IPS-18c (cell line): ENCODE measurements at regions not wholly inside any gene's neighbourhood (a gene's known extent, or its start where the extent isn't known, plus 50 kb on each side); places are given as distances from the start of the nearest gene placed in this dataset.

Experiments used
- H3K4me3 ChIP-seq: 2 replicates; pipeline ENCODE4 v1.7.0; 2013; ENCODE audit warnings: low read depth, mild to moderate bottlenecking, low read length, moderate library complexity; ENCODE audit not compliant: insufficient read depth
- H3K9me3 ChIP-seq: one replicate; pipeline ENCODE4 v1.6.1; 2013; ENCODE audit warnings: mild to moderate bottlenecking, low read length, moderate library complexity; ENCODE audit not compliant: control insufficient read depth, insufficient read depth

- no peaks in the 10 kb centered on the region for H3K9me3 ChIP-seq
Measured at GRCh38 chr2:147365622-147366021, 479.2 kb upstream of the ACVR2A start.

GRCh38 chr2:147364597-147364996 lies 480.2 kb upstream of the ACVR2A start:
- Histone ChIP-seq H3K4me3 (no peak overlapping the region), H3K9me3 (no peaks in the 10 kb centered on the region)

More at GRCh38 chr2:147365622-147366021, 479.2 kb upstream of the ACVR2A start:
- H3K4me3 ChIP-seq, result no peak overlapping the region

- H3K4me3 ChIP-seq, result no peak overlapping the region
- no peaks in the 10 kb centered on the region for H3K9me3 ChIP-seq
Measured at GRCh38 chr2:147363181-147363580, 481.6 kb upstream of the ACVR2A start.

GRCh38 chr2:147358375-147358774 lies 486.5 kb upstream of the ACVR2A start:
- Histone ChIP-seq H3K9me3 (no peaks in the 10 kb centered on the region), H3K4me3 (no peak overlapping the region)

GRCh38 chr2:147356157-147356556 lies 488.7 kb upstream of the ACVR2A start:
- Histone ChIP-seq H3K9me3 (no peaks in the 10 kb centered on the region), H3K4me3 (no peak overlapping the region)

- Histone ChIP-seq H3K4me3 (no peak overlapping the region), H3K9me3 (no peaks in the 10 kb centered on the region)
Measured at GRCh38 chr2:147355706-147356105, 489.1 kb upstream of the ACVR2A start.

- no peak overlapping the region for H3K4me3 ChIP-seq
- no peaks in the 10 kb centered on the region for H3K9me3 ChIP-seq
Measured at GRCh38 chr2:147353072-147353381, 491.8 kb upstream of the ACVR2A start.

GRCh38 chr2:147352264-147353071 lies 492.4 kb upstream of the ACVR2A start:
- no peaks in the 10 kb centered on the region for H3K9me3 ChIP-seq
- no peak overlapping the region for H3K4me3 ChIP-seq

GRCh38 chr2:147351784-147352183 lies 493.0 kb upstream of the ACVR2A start:
- H3K9me3 ChIP-seq, result no peaks in the 10 kb centered on the region
- H3K4me3 ChIP-seq, result no peak overlapping the region

- Histone ChIP-seq H3K4me3 (no peak overlapping the region), H3K9me3 (no peaks in the 10 kb centered on the region)
Measured at GRCh38 chr2:147348931-147349555, 495.8 kb upstream of the ACVR2A start.

- no peaks in the 10 kb centered on the region for H3K9me3 ChIP-seq
- H3K4me3 ChIP-seq, result no peak overlapping the region
Measured at GRCh38 chr2:147346142-147346541, 498.7 kb upstream of the ACVR2A start.

- Histone ChIP-seq H3K9me3 (no peaks in the 10 kb centered on the region), H3K4me3 (no peak overlapping the region)
Measured at GRCh38 chr2:147345246-147345645, 499.6 kb upstream of the ACVR2A start.

GRCh38 chr2:147342329-147342728 lies 502.5 kb upstream of the ACVR2A start:
- Histone ChIP-seq H3K4me3 (no peak overlapping the region), H3K9me3 (no peaks in the 10 kb centered on the region)

- Histone ChIP-seq H3K9me3 (no peaks in the 10 kb centered on the region), H3K4me3 (no peak overlapping the region)
Measured at GRCh38 chr2:147331790-147332419, 512.9 kb upstream of the ACVR2A start.

- H3K4me3 ChIP-seq, result no peak overlapping the region
Measured at GRCh38 chr2:147330925-147331324, 513.9 kb upstream of the ACVR2A start.

GRCh38 chr2:147327613-147328012 lies 517.2 kb upstream of the ACVR2A start:
- Histone ChIP-seq H3K9me3 (no peaks in the 10 kb centered on the region), H3K4me3 (no peak overlapping the region)

More at GRCh38 chr2:147330925-147331324, 513.9 kb upstream of the ACVR2A start:
- no peaks in the 10 kb centered on the region for H3K9me3 ChIP-seq

- H3K4me3 ChIP-seq, result no peak overlapping the region
- H3K9me3 ChIP-seq, result peaks cover 3% of the 10 kb centered on the region
Measured at GRCh38 chr2:147325990-147326389, 518.8 kb upstream of the ACVR2A start.

- H3K4me3 ChIP-seq, result no peak overlapping the region
- H3K9me3 ChIP-seq, result peaks cover 7% of the 10 kb centered on the region
Measured at GRCh38 chr2:147320146-147320545, 524.7 kb upstream of the ACVR2A start.
